HG03039 (cell line): ENCODE measurements at regions not wholly inside any gene's neighbourhood (a gene's known extent, or its start where the extent isn't known, plus 50 kb on each side); places are given as distances from the start of the nearest gene placed in this dataset.
"Not testable (repeated sequence)": the region's sequence is repeated elsewhere in the genome, so short reads cannot be mapped to it uniquely, and the experiment has no call there.

Source experiments
- ATAC-seq: cut with Tn5 transposase; IDR thresholded peaks from one replicate; pipeline ENCODE4 v1.9.1; 2021; ENCODE audit warnings: mild to moderate bottlenecking, moderate library complexity; ENCODE audit not compliant: unreplicated experiment

GRCh38 chr9:6160579-6160978 lies 55.0 kb upstream of the IL33 start:
- no peak for ATAC-seq

GRCh38 chr9:6153425-6153824 lies 62.2 kb upstream of the IL33 start:
- no peak for ATAC-seq

GRCh38 chr9:6152788-6153187 lies 62.8 kb upstream of the IL33 start:
- no peak for ATAC-seq

GRCh38 chr9:6150483-6150882 lies 65.1 kb upstream of the IL33 start:
- ATAC-seq: no peak

GRCh38 chr9:6149315-6149714 lies 66.3 kb upstream of the IL33 start:
- no peak for ATAC-seq

GRCh38 chr9:6147846-6148245 lies 67.8 kb upstream of the IL33 start:
- ATAC-seq: no peak

- ATAC-seq: no peak
Observed at GRCh38 chr9:6144947-6145346, 70.7 kb upstream of the IL33 start.

GRCh38 chr9:6142799-6143454 lies 72.7 kb upstream of the IL33 start:
- no peak for ATAC-seq

- ATAC-seq: not testable (repeated sequence)
Observed at GRCh38 chr9:6135780-6136179, 79.8 kb upstream of the IL33 start.

GRCh38 chr9:6134661-6135180 lies 80.9 kb upstream of the IL33 start:
- no peak for ATAC-seq

- peak; percentile 58 for ATAC-seq
Observed at GRCh38 chr9:6133346-6134063, 82.1 kb upstream of the IL33 start.

- ATAC-seq: no peak
Observed at GRCh38 chr9:6132650-6133049, 83.0 kb upstream of the IL33 start.

GRCh38 chr9:6128030-6128429 lies 87.6 kb upstream of the IL33 start:
- ATAC-seq: no peak

- ATAC-seq: no peak
Observed at GRCh38 chr9:6126377-6126776, 89.2 kb upstream of the IL33 start.

- no peak for ATAC-seq
Observed at GRCh38 chr9:6123416-6123815, 92.2 kb upstream of the IL33 start.

GRCh38 chr9:6121707-6122106 lies 93.9 kb upstream of the IL33 start:
- ATAC-seq: no peak

- no peak for ATAC-seq
Observed at GRCh38 chr9:6114424-6114823, 99.0 kb upstream of the RANBP6 start.

- ATAC-seq: no peak
Observed at GRCh38 chr9:6113819-6114218, 98.4 kb upstream of the RANBP6 start.

- ATAC-seq: no peak
Observed at GRCh38 chr9:6113312-6113711, 97.9 kb upstream of the RANBP6 start.

- no peak for ATAC-seq
Observed at GRCh38 chr9:6109986-6110385, 94.6 kb upstream of the RANBP6 start.

- ATAC-seq: no peak
Observed at GRCh38 chr9:6109571-6109970, 94.1 kb upstream of the RANBP6 start.

- ATAC-seq: no peak
Observed at GRCh38 chr9:6106711-6107339, 91.4 kb upstream of the RANBP6 start.
